HFF-Myc (cell line): ENCODE measurements at regions not wholly inside any gene's neighbourhood (a gene's known extent, or its start where the extent isn't known, plus 50 kb on each side); places are given as distances from the start of the nearest gene placed in this dataset.

Experiments used
- DNase-seq: peaks from one replicate; pipeline ENCODE4 v3.0.0-alpha.2; 2011; ENCODE audit warnings: low read depth; ENCODE audit errors: extremely low read depth
- H3K4me3 ChIP-seq: replicated peaks from 2 replicates; pipeline ENCODE4 v1.5.1; 2011; ENCODE audit warnings: low read depth, mild to moderate bottlenecking, control low read depth, low read length
- CTCF ChIP-seq: IDR thresholded peaks from 2 replicates; pipeline ENCODE4 v1.5.1; 2012; ENCODE audit warnings: mild to moderate bottlenecking, low read depth, low read length, control low read depth; ENCODE audit errors: missing control alignments

- no peak for TF ChIP-seq CTCF
- no peak overlapping the region for H3K4me3 ChIP-seq
- DNase-seq, result no peak
These were observed 77.0 kb upstream of the ESR1 start for GRCh38 chr6:151730496-151730870.

GRCh38 chr6:151731313-151731712, 76.2 kb upstream of the ESR1 start:
- H3K4me3 ChIP-seq, result no peak overlapping the region
- DNase-seq, result no peak
- TF ChIP-seq CTCF, result no peak

- no peak for TF ChIP-seq CTCF
These were observed 73.7 kb upstream of the ESR1 start for GRCh38 chr6:151733680-151734320.

GRCh38 chr6:151738267-151738666, 69.2 kb upstream of the ESR1 start:
- no peak overlapping the region for H3K4me3 ChIP-seq
- no peak for TF ChIP-seq CTCF
- DNase-seq, result no peak

More at GRCh38 chr6:151733680-151734320, 73.7 kb upstream of the ESR1 start:
- no peak for DNase-seq
- no peak overlapping the region for H3K4me3 ChIP-seq

- no peak for DNase-seq
- no peak overlapping the region for H3K4me3 ChIP-seq
- TF ChIP-seq CTCF, result no peak
These were observed 68.5 kb upstream of the ESR1 start for GRCh38 chr6:151738960-151739359.

- TF ChIP-seq CTCF, result no peak
- H3K4me3 ChIP-seq, result no peak overlapping the region
- no peak for DNase-seq
These were observed 66.7 kb upstream of the ESR1 start for GRCh38 chr6:151740820-151741219.

- no peak overlapping the region for H3K4me3 ChIP-seq
- no peak for DNase-seq
- TF ChIP-seq CTCF, result no peak
These were observed 59.6 kb upstream of the ESR1 start for GRCh38 chr6:151747896-151748295.
